HCT116 (cell line): ENCODE measurements at regions not wholly inside any gene's neighbourhood (a gene's known extent, or its start where the extent isn't known, plus 50 kb on each side); places are given as distances from the start of the nearest gene placed in this dataset.

Experiments
- ATAC-seq: fragments of 200-7000 bp; cut with Tn5 transposase; 2 replicates; pipeline ENCODE4 v1.9.1; 2020; ENCODE audit warnings: mild to moderate bottlenecking, moderate library complexity
- BruUV-seq: library from RNA; stranded (reverse); fragments of 400-500 nt; replicated peaks from 2 replicates; lab custom pipeline; 2021; lab: Mats Ljungman, UMichigan
- CTCF ChIA-PET: fragments of 300-600 bp; sonication (Branson Sonifier 250); formaldehyde crosslinking; loops from one replicate; lab custom pipeline; 2021; ENCODE audit warnings: antibody characterized with exemption; lab: Charles Lee
- POLR2A ChIA-PET: fragments of 300-600, 350-600 bp; sonication (Branson Sonifier 250); formaldehyde crosslinking; loops from one replicate; lab custom pipeline; 2021; ENCODE audit warnings: antibody characterized with exemption; lab: Charles Lee
- RAD21 ChIA-PET, 2 experiments: fragments of 300-600 bp; sonication (Branson Sonifier 250); formaldehyde crosslinking; loops; one replicate each; lab custom pipeline; 2023; ENCODE audit warnings: low total read pairs in 2 of 2; ENCODE audit not compliant: uncharacterized antibody in 2 of 2, unreplicated experiment in 2 of 2, low non-redundant PET in 1 of 2; lab: Charles Lee
- DNase-seq: peaks from one replicate; pipeline ENCODE4 v3.0.0-alpha.2; 2010; ENCODE audit warnings: low read depth, low spot score
- H2AFZ ChIP-seq: fragments of 200-600 bp; shearing (Covaris generic), sonication (generic); 2 replicates; pipeline ENCODE4 v1.6.1; 2017; ENCODE audit warnings: low read depth, mixed run types, mixed read lengths, antibody characterized with exemption, low read length; ENCODE audit not compliant: poor library complexity, severe bottlenecking
- H3K27ac ChIP-seq: 2 replicates; pipeline ENCODE4 v1.5.1; 2012; ENCODE audit warnings: low read depth, low read length
- H3K27me3 ChIP-seq: fragments of 200-600 bp; sonication (generic); 2 replicates; pipeline ENCODE4 v1.6.1; 2016; ENCODE audit warnings: mixed run types, low read length, mixed read lengths; ENCODE audit not compliant: insufficient read depth
- H3K36me3 ChIP-seq, 2 experiments: fragments of 200-500 bp in 1 of 2; fragments of 200-600 bp in 1 of 2; sonication (Bioruptor generic) in 1 of 2; sonication (generic) in 1 of 2; 2 replicates each; pipeline versions ENCODE4 v1.5.1 to v1.6.1; 2014 to 2016; ENCODE audit warnings: low read length in 2 of 2, inconsistent platforms in 1 of 2, mixed read lengths in 1 of 2, mixed run types in 1 of 2; ENCODE audit not compliant: insufficient read depth in 2 of 2, control insufficient read depth in 1 of 2
- H3K4me1 ChIP-seq, 2 experiments: fragments of 200-600 bp in 1 of 2; sonication (generic) in 1 of 2; 2 replicates each; pipeline versions ENCODE4 v1.5.1 to v1.6.1; 2012 to 2017; ENCODE audit warnings: low read length in 2 of 2, inconsistent platforms in 1 of 2, mild to moderate bottlenecking in 1 of 2, mixed read lengths in 1 of 2, mixed run types in 1 of 2, moderate library complexity in 1 of 2; ENCODE audit not compliant: insufficient read depth in 2 of 2, control insufficient read depth in 1 of 2
- H3K4me2 ChIP-seq: fragments of 200-600 bp; sonication (generic); 2 replicates; pipeline ENCODE4 v1.6.1; 2017; ENCODE audit warnings: mixed run types, low read length, mixed read lengths
- H3K4me3 ChIP-seq, 2 experiments: fragments of 200-600 bp in 1 of 2; sonication (generic) in 1 of 2; replicated peaks in 1 of 2; 2 replicates each; pipeline ENCODE4 v1.5.1; 2011 to 2016; ENCODE audit warnings: low read length in 2 of 2, control low read depth in 1 of 2, low read depth in 1 of 2, mild to moderate bottlenecking in 1 of 2, mixed read lengths in 1 of 2, mixed run types in 1 of 2
- H3K79me2 ChIP-seq: fragments of 200-600 bp; sonication (generic); 2 replicates; pipeline ENCODE4 v1.6.1; 2017; ENCODE audit warnings: mild to moderate bottlenecking, mixed run types, low read length, moderate library complexity, mixed read lengths; ENCODE audit not compliant: insufficient read depth
- H3K9ac ChIP-seq: fragments of 200-600 bp; sonication (generic); 2 replicates; pipeline ENCODE4 v1.6.1; 2016; ENCODE audit warnings: low read length, mixed read lengths
- H3K9me2 ChIP-seq: fragments of 200-600 bp; sonication (generic), shearing (Covaris generic); 2 replicates; pipeline ENCODE4 v1.6.1; 2017; ENCODE audit warnings: mixed run types, mild to moderate bottlenecking, moderate library complexity; ENCODE audit not compliant: insufficient read depth
- H3K9me3 ChIP-seq, 2 experiments: fragments of 200-500 bp in 1 of 2; fragments of 200-600 bp in 1 of 2; sonication (Bioruptor generic) in 1 of 2; sonication (generic) in 1 of 2; 2 replicates each; pipeline ENCODE4 v1.6.1; 2014 to 2017; ENCODE audit warnings: low read length in 2 of 2, mixed read lengths in 2 of 2, inconsistent platforms in 1 of 2, low read depth in 1 of 2, mild to moderate bottlenecking in 1 of 2, mixed run types in 1 of 2, moderate library complexity in 1 of 2; ENCODE audit not compliant: control insufficient read depth in 1 of 2, insufficient read depth in 1 of 2
- H4K20me1 ChIP-seq: fragments of 200-600 bp; sonication (generic), shearing (Covaris generic); 2 replicates; pipeline ENCODE4 v1.6.1; 2017; ENCODE audit warnings: mixed run types, mild to moderate bottlenecking, moderate library complexity; ENCODE audit not compliant: insufficient read depth
- CEBPB ChIP-seq: IDR thresholded peaks from 2 replicates; pipeline ENCODE4 v1.6.1; 2012; ENCODE audit warnings: low read depth
- EZH2 ChIP-seq: fragments of 200-600 bp; sonication (generic); IDR thresholded peaks from 2 replicates; pipeline ENCODE4 v1.6.1; 2017; ENCODE audit warnings: antibody characterized with exemption, mixed run types
- SIN3A ChIP-seq: IDR thresholded peaks from 2 replicates; pipeline ENCODE4 v1.6.1; 2012; ENCODE audit warnings: low read depth
- TCF7L2 ChIP-seq: IDR thresholded peaks from 2 replicates; pipeline ENCODE4 v1.7.0; 2011; ENCODE audit warnings: borderline replicate concordance, inconsistent platforms; ENCODE audit not compliant: insufficient read depth, insufficient read length; ENCODE audit errors: extremely low read depth
- YY1 ChIP-seq: IDR thresholded peaks from 2 replicates; pipeline ENCODE4 v1.6.1; 2011; ENCODE audit warnings: low read length, low read depth, moderate library complexity, mild to moderate bottlenecking; ENCODE audit not compliant: insufficient replicate concordance; ENCODE audit errors: extremely low read depth
- ZNF274 ChIP-seq: fragments of 200-500 bp; sonication (Bioruptor generic); IDR thresholded peaks from 2 replicates; pipeline ENCODE4 v1.6.1; 2014; ENCODE audit warnings: mild to moderate bottlenecking, low read depth, low read length, inconsistent platforms
- intact Hi-C: fragments of 100-400 bp; cut with micrococcal nuclease; formaldehyde crosslinking; loops from 2 replicates; pipeline ENCODE4 v1.10.0; 2022
- TF ChIP-seq, protein P1 (sequence below), 3 experiments: fragments of 200-600 bp in 1 of 3; sonication (generic) in 1 of 3; IDR thresholded peaks in 2 of 3; conservative IDR thresholded peaks in 1 of 3; 2 replicates each; pipeline ENCODE4 v1.5.1; 2012 to 2017; ENCODE audit warnings: low read depth in 2 of 3, low read length in 2 of 3, antibody characterized with exemption in 1 of 3, borderline replicate concordance in 1 of 3, control low read depth in 1 of 3, mild to moderate bottlenecking in 1 of 3, mixed read lengths in 1 of 3, mixed run types in 1 of 3, moderate library complexity in 1 of 3; ENCODE audit not compliant: insufficient read depth in 1 of 3
- TF ChIP-seq, protein P2 (sequence below): IDR thresholded peaks from 2 replicates; pipeline ENCODE4 v1.6.1; 2012; ENCODE audit warnings: low read depth

DNA sequence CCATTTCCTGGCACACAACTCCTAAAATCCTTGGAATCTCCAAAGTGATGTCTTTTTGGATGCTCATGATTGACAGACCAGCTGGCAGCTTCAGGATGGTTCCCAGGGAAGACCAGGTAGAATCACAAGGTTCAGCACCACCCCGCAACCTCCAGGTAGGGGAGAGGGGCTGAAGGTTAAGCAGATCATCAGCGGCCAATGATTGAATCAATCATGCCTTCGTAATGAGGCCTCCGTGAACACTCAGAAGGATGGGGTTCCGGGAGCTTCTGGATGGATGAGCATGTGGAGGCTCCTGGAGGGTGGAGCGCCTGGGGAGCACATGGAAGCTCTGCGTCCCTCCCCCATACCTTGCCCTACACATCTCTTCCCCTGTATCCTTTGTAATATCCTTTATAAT is 185.9 kb downstream of the SEC14L1 start:
- H3K9me3 ChIP-seq = no peaks in the 10 kb centered on the region

More for the DNA sequence above, 185.9 kb downstream of the SEC14L1 start:
- H3K27me3 ChIP-seq = no peaks in the 10 kb centered on the region
- TF ChIP-seq TCF7L2 = no peak
- TF ChIP-seq CEBPB = no peak
- no peak for TF ChIP-seq EZH2
- TF ChIP-seq ZNF274 = no peak
- no peak for TF ChIP-seq YY1
- TF ChIP-seq SIN3A = no peak
- TF ChIP-seq, protein P1, sequence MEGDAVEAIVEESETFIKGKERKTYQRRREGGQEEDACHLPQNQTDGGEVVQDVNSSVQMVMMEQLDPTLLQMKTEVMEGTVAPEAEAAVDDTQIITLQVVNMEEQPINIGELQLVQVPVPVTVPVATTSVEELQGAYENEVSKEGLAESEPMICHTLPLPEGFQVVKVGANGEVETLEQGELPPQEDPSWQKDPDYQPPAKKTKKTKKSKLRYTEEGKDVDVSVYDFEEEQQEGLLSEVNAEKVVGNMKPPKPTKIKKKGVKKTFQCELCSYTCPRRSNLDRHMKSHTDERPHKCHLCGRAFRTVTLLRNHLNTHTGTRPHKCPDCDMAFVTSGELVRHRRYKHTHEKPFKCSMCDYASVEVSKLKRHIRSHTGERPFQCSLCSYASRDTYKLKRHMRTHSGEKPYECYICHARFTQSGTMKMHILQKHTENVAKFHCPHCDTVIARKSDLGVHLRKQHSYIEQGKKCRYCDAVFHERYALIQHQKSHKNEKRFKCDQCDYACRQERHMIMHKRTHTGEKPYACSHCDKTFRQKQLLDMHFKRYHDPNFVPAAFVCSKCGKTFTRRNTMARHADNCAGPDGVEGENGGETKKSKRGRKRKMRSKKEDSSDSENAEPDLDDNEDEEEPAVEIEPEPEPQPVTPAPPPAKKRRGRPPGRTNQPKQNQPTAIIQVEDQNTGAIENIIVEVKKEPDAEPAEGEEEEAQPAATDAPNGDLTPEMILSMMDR (IDR thresholded peaks at IDR 0.05 in 2 of 3, conservative IDR thresholded peaks at IDR 0.05 in 1 of 3; ENCODE audit: borderline replicate concordance in 1 of 3, insufficient read depth in 1 of 3, low read depth in 2 of 3, low read length in 2 of 3) = no peak
- TF ChIP-seq, protein P2, sequence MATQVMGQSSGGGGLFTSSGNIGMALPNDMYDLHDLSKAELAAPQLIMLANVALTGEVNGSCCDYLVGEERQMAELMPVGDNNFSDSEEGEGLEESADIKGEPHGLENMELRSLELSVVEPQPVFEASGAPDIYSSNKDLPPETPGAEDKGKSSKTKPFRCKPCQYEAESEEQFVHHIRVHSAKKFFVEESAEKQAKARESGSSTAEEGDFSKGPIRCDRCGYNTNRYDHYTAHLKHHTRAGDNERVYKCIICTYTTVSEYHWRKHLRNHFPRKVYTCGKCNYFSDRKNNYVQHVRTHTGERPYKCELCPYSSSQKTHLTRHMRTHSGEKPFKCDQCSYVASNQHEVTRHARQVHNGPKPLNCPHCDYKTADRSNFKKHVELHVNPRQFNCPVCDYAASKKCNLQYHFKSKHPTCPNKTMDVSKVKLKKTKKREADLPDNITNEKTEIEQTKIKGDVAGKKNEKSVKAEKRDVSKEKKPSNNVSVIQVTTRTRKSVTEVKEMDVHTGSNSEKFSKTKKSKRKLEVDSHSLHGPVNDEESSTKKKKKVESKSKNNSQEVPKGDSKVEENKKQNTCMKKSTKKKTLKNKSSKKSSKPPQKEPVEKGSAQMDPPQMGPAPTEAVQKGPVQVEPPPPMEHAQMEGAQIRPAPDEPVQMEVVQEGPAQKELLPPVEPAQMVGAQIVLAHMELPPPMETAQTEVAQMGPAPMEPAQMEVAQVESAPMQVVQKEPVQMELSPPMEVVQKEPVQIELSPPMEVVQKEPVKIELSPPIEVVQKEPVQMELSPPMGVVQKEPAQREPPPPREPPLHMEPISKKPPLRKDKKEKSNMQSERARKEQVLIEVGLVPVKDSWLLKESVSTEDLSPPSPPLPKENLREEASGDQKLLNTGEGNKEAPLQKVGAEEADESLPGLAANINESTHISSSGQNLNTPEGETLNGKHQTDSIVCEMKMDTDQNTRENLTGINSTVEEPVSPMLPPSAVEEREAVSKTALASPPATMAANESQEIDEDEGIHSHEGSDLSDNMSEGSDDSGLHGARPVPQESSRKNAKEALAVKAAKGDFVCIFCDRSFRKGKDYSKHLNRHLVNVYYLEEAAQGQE = no peak
- TF ChIP-seq, all 23 proteins: peak for 0
- H3K4me3 ChIP-seq = no peak overlapping the region
- H4K20me1 ChIP-seq = peaks cover 15% of the 10 kb centered on the region; the same call in 1 of the 2 replicates
- no peak overlapping the region for H2AFZ ChIP-seq
- peaks cover 0 to 5% of the 10 kb centered on the region in 2 experiments; a peak in 1 of 4 replicates for H3K36me3 ChIP-seq
- ChIA-PET CTCF (interaction anchor here (0.6 kb wide), 1 partner anchor 178 kb away, joined by 3 read pairs; no protein-coding TSS in a partner anchor), RAD21 (no interaction called here), POLR2A (no interaction called here)
- intact Hi-C loops = no loop called here
- peaks cover 98% of the 10 kb centered on the region for H3K79me2 ChIP-seq
- DNase-seq (no peak), ATAC-seq (no peak)
- H3K9ac ChIP-seq = no peak overlapping the region
- H3K27ac ChIP-seq = no peak overlapping the region
- H3K4me2 ChIP-seq = no peak overlapping the region
- peaks cover 47 to 67% of the 10 kb centered on the region in 2 experiments for H3K4me1 ChIP-seq
- H3K9me2 ChIP-seq = no peaks in the 10 kb centered on the region
- no TSS peak for BruUV-seq
